Fibroblast of pulmonary artery (primary cell): ENCODE measurements at regions not wholly inside any gene's neighbourhood (a gene's known extent, or its start where the extent isn't known, plus 50 kb on each side); places are given as distances from the start of the nearest gene placed in this dataset.
A peak's percentile ranks its signal among the peaks of the same experiment; 100 is the strongest.
"Not testable (repeated sequence)": the region's sequence is repeated elsewhere in the genome, so short reads cannot be mapped to it uniquely, and the experiment has no call there.

ENCODE experiments used
- DNase-seq: peaks from one replicate; pipeline ENCODE4 v3.0.0-alpha.2; 2010; ENCODE audit warnings: low read depth
- H3K4me3 ChIP-seq: replicated peaks from 2 replicates; pipeline ENCODE4 v1.5.1; 2011; ENCODE audit warnings: low read depth, mild to moderate bottlenecking, control low read depth, low read length, moderate library complexity
- CTCF ChIP-seq: IDR thresholded peaks from 2 replicates; pipeline ENCODE4 v1.5.1; 2011; ENCODE audit warnings: mild to moderate bottlenecking, control low read depth, low read length, inconsistent platforms; ENCODE audit errors: missing control alignments

- TF ChIP-seq CTCF = no peak
- no peak overlapping the region for H3K4me3 ChIP-seq
- peak; percentile 39 for DNase-seq
Observed at GRCh38 chr2:221895366-221896121, 323.4 kb upstream of the EPHA4 start.

GRCh38 chr2:221893501-221893900 is 321.4 kb upstream of the EPHA4 start:
- H3K4me3 ChIP-seq = no peak overlapping the region
- no peak for TF ChIP-seq CTCF
- no peak for DNase-seq

GRCh38 chr2:221892006-221892405 is 319.9 kb upstream of the EPHA4 start:
- not testable (repeated sequence) for H3K4me3 ChIP-seq, DNase-seq

- no peak for TF ChIP-seq CTCF
- DNase-seq = no peak
- H3K4me3 ChIP-seq = no peak overlapping the region
Observed at GRCh38 chr2:221883976-221884375, 311.9 kb upstream of the EPHA4 start.

GRCh38 chr2:221876016-221876415 is 303.9 kb upstream of the EPHA4 start:
- TF ChIP-seq CTCF = no peak
- DNase-seq = no peak
- no peak overlapping the region for H3K4me3 ChIP-seq

GRCh38 chr2:221874444-221874843 is 302.3 kb upstream of the EPHA4 start:
- DNase-seq = no peak
- no peak for TF ChIP-seq CTCF
- H3K4me3 ChIP-seq = no peak overlapping the region

- no peak for TF ChIP-seq CTCF
Observed at GRCh38 chr2:221857719-221858118, 285.6 kb upstream of the EPHA4 start.

More at GRCh38 chr2:221857719-221858118, 285.6 kb upstream of the EPHA4 start:
- no peak for DNase-seq
- H3K4me3 ChIP-seq = no peak overlapping the region
